SK-N-MC (cell line): ENCODE measurements at regions not wholly inside any gene's neighbourhood (a gene's known extent, or its start where the extent isn't known, plus 50 kb on each side); places are given as distances from the start of the nearest gene placed in this dataset.

Experiments
- EZH2 ChIP-seq: fragments of 200-600 bp; sonication (generic); IDR thresholded peaks from one replicate; pipeline ENCODE4 v1.6.1; 2017; ENCODE audit warnings: antibody characterized with exemption
- POLR2AphosphoS5 ChIP-seq: IDR thresholded peaks from 2 replicates; pipeline ENCODE4 v1.6.1; 2012; ENCODE audit warnings: mild to moderate bottlenecking, low read depth, low read length, borderline replicate concordance

DNA sequence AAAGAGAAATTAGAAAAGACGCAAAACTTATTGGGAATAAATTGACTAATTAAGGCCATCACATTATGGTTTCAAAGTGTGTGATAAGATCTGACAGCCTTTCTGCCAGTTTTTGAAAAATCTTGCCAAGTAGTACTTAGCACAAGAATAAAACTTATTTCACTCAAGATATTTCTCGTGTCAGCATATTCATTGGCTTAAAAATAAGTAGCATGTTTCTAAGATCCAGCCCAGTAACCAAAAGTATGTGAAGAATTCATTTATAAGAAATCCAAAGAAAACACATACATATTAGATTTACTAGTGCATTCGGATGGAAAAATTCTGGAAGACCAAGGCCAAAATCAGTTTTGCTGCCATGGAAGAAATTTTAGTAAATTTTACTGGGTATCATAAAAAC is 1135.0 kb downstream of the GALC start:
- TF ChIP-seq EZH2 = no peak
- no peak for TF ChIP-seq POLR2AphosphoS5
